ENCODE measurements at regions not wholly inside any gene's neighbourhood (a gene's known extent, or its start where the extent isn't known, plus 50 kb on each side); places are given as distances from the start of the nearest gene placed in this dataset.

GRCh38 chr3:107124885-107125284 is 252.4 kb upstream of the CCDC54 start:
- H2AFZ ChIP-seq (ENCODE audit: low read depth, low read length), result no peak overlapping the region
- TF ChIP-seq CTCF (IDR thresholded peaks at IDR 0.05; ENCODE audit: borderline replicate concordance, extremely low read depth, low read length, poor library complexity, severe bottlenecking) (no peak), EZH2 (IDR thresholded peaks at IDR 0.05; ENCODE audit: borderline replicate concordance, low read depth, low read length, severe bottlenecking) (no peak)
- no peak overlapping the region for H3K4me3 ChIP-seq (ENCODE audit: low read depth in 1 of 2, low read length in 2 of 2)
- no peak overlapping the region for H3K4me2 ChIP-seq (ENCODE audit: insufficient read depth, low read length)
- H3K4me1 ChIP-seq (ENCODE audit: insufficient read depth, low read length), result no peaks in the 10 kb centered on the region
- no peak overlapping the region for H3K27ac ChIP-seq (ENCODE audit: low read length)
- ATAC-seq (ENCODE audit: insufficient read depth, low read depth) (no peak), DNase-seq (no peak)
- no peaks in the 10 kb centered on the region for H3K36me3 ChIP-seq (ENCODE audit: insufficient read depth, low read length)
- no peak overlapping the region for H3K9ac ChIP-seq (ENCODE audit: low read depth, low read length)
- H3K79me2 ChIP-seq (ENCODE audit: insufficient read depth, low read length), result no peaks in the 10 kb centered on the region
- H3K9me3 ChIP-seq (ENCODE audit: insufficient read depth, low read length, severe bottlenecking), result no peaks in the 10 kb centered on the region
- H4K20me1 ChIP-seq (ENCODE audit: insufficient read depth, low read length), result no peaks in the 10 kb centered on the region
- H3K27me3 ChIP-seq (ENCODE audit: insufficient read depth, low read length, poor library complexity), result no peaks in the 10 kb centered on the region

GRCh38 chr3:107128946-107129345 is 248.3 kb upstream of the CCDC54 start:
- Histone ChIP-seq H3K27me3 (ENCODE audit: insufficient read depth, low read length, poor library complexity) (no peaks in the 10 kb centered on the region), H3K4me1 (ENCODE audit: insufficient read depth, low read length) (no peaks in the 10 kb centered on the region), H2AFZ (ENCODE audit: low read depth, low read length) (no peak overlapping the region), H3K4me3 (ENCODE audit: low read depth in 1 of 2, low read length in 2 of 2) (no peak overlapping the region), H3K79me2 (ENCODE audit: insufficient read depth, low read length) (no peaks in the 10 kb centered on the region), H3K36me3 (ENCODE audit: insufficient read depth, low read length) (no peaks in the 10 kb centered on the region), H3K27ac (ENCODE audit: low read length) (no peak overlapping the region), H4K20me1 (ENCODE audit: insufficient read depth, low read length) (no peaks in the 10 kb centered on the region), H3K9me3 (ENCODE audit: insufficient read depth, low read length, severe bottlenecking) (no peaks in the 10 kb centered on the region), H3K4me2 (ENCODE audit: insufficient read depth, low read length) (no peak overlapping the region), H3K9ac (ENCODE audit: low read depth, low read length) (no peak overlapping the region)
- TF ChIP-seq CTCF (IDR thresholded peaks at IDR 0.05; ENCODE audit: borderline replicate concordance, extremely low read depth, low read length, poor library complexity, severe bottlenecking) (no peak), EZH2 (IDR thresholded peaks at IDR 0.05; ENCODE audit: borderline replicate concordance, low read depth, low read length, severe bottlenecking) (no peak)
- DNase-seq, result no peak
- ATAC-seq (ENCODE audit: insufficient read depth, low read depth), result no peak

- Histone ChIP-seq H3K4me1 (ENCODE audit: insufficient read depth, low read length) (no peaks in the 10 kb centered on the region), H4K20me1 (ENCODE audit: insufficient read depth, low read length) (no peaks in the 10 kb centered on the region), H3K9ac (ENCODE audit: low read depth, low read length) (no peak overlapping the region), H3K4me3 (ENCODE audit: low read depth in 1 of 2, low read length in 2 of 2) (no peak overlapping the region), H3K27me3 (ENCODE audit: insufficient read depth, low read length, poor library complexity) (no peaks in the 10 kb centered on the region), H3K4me2 (ENCODE audit: insufficient read depth, low read length) (no peak overlapping the region), H3K9me3 (ENCODE audit: insufficient read depth, low read length, severe bottlenecking) (no peaks in the 10 kb centered on the region), H3K36me3 (ENCODE audit: insufficient read depth, low read length) (no peaks in the 10 kb centered on the region), H3K27ac (ENCODE audit: low read length) (no peak overlapping the region), H3K79me2 (ENCODE audit: insufficient read depth, low read length) (no peaks in the 10 kb centered on the region), H2AFZ (ENCODE audit: low read depth, low read length) (no peak overlapping the region)
- TF ChIP-seq CTCF (IDR thresholded peaks at IDR 0.05; ENCODE audit: borderline replicate concordance, extremely low read depth, low read length, poor library complexity, severe bottlenecking) (no peak), EZH2 (IDR thresholded peaks at IDR 0.05; ENCODE audit: borderline replicate concordance, low read depth, low read length, severe bottlenecking) (no peak)
- DNase-seq (no peak), ATAC-seq (ENCODE audit: insufficient read depth, low read depth) (0 out of 3 replicates have a peak, but pooled peaks have one; percentile 27)
These were observed 247.0 kb upstream of the CCDC54 start for GRCh38 chr3:107130089-107130700.
